IPS-15b (cell line): ENCODE measurements at regions not wholly inside any gene's neighbourhood (a gene's known extent, or its start where the extent isn't known, plus 50 kb on each side); places are given as distances from the start of the nearest gene placed in this dataset.
"Not testable (repeated sequence)": the region's sequence is repeated elsewhere in the genome, so short reads cannot be mapped to it uniquely, and the experiment has no call there.

Experiments
- H3K27me3 ChIP-seq: one replicate; pipeline ENCODE4 v1.6.1; 2013; ENCODE audit warnings: low read length; ENCODE audit not compliant: control insufficient read depth, insufficient read depth
- H3K36me3 ChIP-seq: one replicate; pipeline ENCODE4 v1.6.1; 2013; ENCODE audit warnings: low read length; ENCODE audit not compliant: control insufficient read depth, insufficient read depth
- H3K4me1 ChIP-seq: one replicate; pipeline ENCODE4 v1.6.1; 2013; ENCODE audit warnings: mild to moderate bottlenecking, low read length; ENCODE audit not compliant: control insufficient read depth, insufficient read depth
- H3K4me3 ChIP-seq: one replicate; pipeline ENCODE4 v1.5.1; 2013; ENCODE audit warnings: low read depth, low read length
- H3K9ac ChIP-seq: one replicate; pipeline ENCODE4 v1.6.1; 2013; ENCODE audit warnings: low read depth, mild to moderate bottlenecking, low read length
- H3K9me3 ChIP-seq: one replicate; pipeline ENCODE4 v1.6.1; 2013; ENCODE audit warnings: mild to moderate bottlenecking, low read length; ENCODE audit not compliant: control insufficient read depth, insufficient read depth

GRCh38 chr13:56457535-56458190 is 683.1 kb upstream of the PRR20A start:
- no peaks in the 10 kb centered on the region for H3K27me3 ChIP-seq
- no peak overlapping the region for H3K9ac ChIP-seq
- H3K4me3 ChIP-seq = no peak overlapping the region
- no peaks in the 10 kb centered on the region for H3K36me3 ChIP-seq
- no peaks in the 10 kb centered on the region for H3K9me3 ChIP-seq
- no peaks in the 10 kb centered on the region for H3K4me1 ChIP-seq

- Histone ChIP-seq H3K9me3 (no peaks in the 10 kb centered on the region), H3K4me3 (no peak overlapping the region), H3K9ac (no peak overlapping the region), H3K36me3 (no peaks in the 10 kb centered on the region), H3K4me1 (no peaks in the 10 kb centered on the region), H3K27me3 (no peaks in the 10 kb centered on the region)
These were observed 681.4 kb upstream of the PRR20A start for GRCh38 chr13:56459286-56459685.

- no peaks in the 10 kb centered on the region for H3K9me3 ChIP-seq
- no peaks in the 10 kb centered on the region for H3K4me1 ChIP-seq
- no peak overlapping the region for H3K9ac ChIP-seq
- H3K4me3 ChIP-seq = no peak overlapping the region
- H3K36me3 ChIP-seq = no peaks in the 10 kb centered on the region
- no peaks in the 10 kb centered on the region for H3K27me3 ChIP-seq
These were observed 639.0 kb upstream of the PRR20A start for GRCh38 chr13:56501750-56502149.

- H3K27me3 ChIP-seq = no peaks in the 10 kb centered on the region
- no peaks in the 10 kb centered on the region for H3K4me1 ChIP-seq
- H3K9me3 ChIP-seq = no peaks in the 10 kb centered on the region
- no peak overlapping the region for H3K9ac ChIP-seq
- H3K36me3 ChIP-seq = no peaks in the 10 kb centered on the region
- no peak overlapping the region for H3K4me3 ChIP-seq
These were observed 629.9 kb upstream of the PRR20A start for GRCh38 chr13:56510836-56511235.

GRCh38 chr13:56512336-56512735 is 628.4 kb upstream of the PRR20A start:
- H3K9ac ChIP-seq, H3K27me3 ChIP-seq, H3K4me3 ChIP-seq, H3K4me1 ChIP-seq, H3K9me3 ChIP-seq, H3K36me3 ChIP-seq: not testable (repeated sequence)

- no peak overlapping the region for H3K4me3 ChIP-seq
- no peak overlapping the region for H3K9ac ChIP-seq
- H3K27me3 ChIP-seq = no peaks in the 10 kb centered on the region
- no peaks in the 10 kb centered on the region for H3K9me3 ChIP-seq
- no peaks in the 10 kb centered on the region for H3K4me1 ChIP-seq
- no peaks in the 10 kb centered on the region for H3K36me3 ChIP-seq
These were observed 625.3 kb upstream of the PRR20A start for GRCh38 chr13:56515441-56515840.

- H3K27me3 ChIP-seq = no peaks in the 10 kb centered on the region
- no peak overlapping the region for H3K9ac ChIP-seq
- no peaks in the 10 kb centered on the region for H3K9me3 ChIP-seq
- no peaks in the 10 kb centered on the region for H3K36me3 ChIP-seq
- no peaks in the 10 kb centered on the region for H3K4me1 ChIP-seq
- no peak overlapping the region for H3K4me3 ChIP-seq
These were observed 612.5 kb upstream of the PRR20A start for GRCh38 chr13:56528040-56528790.

GRCh38 chr13:56530096-56530495 is 610.6 kb upstream of the PRR20A start:
- H3K36me3 ChIP-seq = no peaks in the 10 kb centered on the region
- no peaks in the 10 kb centered on the region for H3K4me1 ChIP-seq
- H3K9me3 ChIP-seq = no peaks in the 10 kb centered on the region
- H3K9ac ChIP-seq = no peak overlapping the region
- H3K27me3 ChIP-seq = no peaks in the 10 kb centered on the region
- no peak overlapping the region for H3K4me3 ChIP-seq

- H3K27me3 ChIP-seq, H3K9me3 ChIP-seq, H3K4me1 ChIP-seq, H3K9ac ChIP-seq, H3K36me3 ChIP-seq, H3K4me3 ChIP-seq: not testable (repeated sequence)
These were observed 592.8 kb upstream of the PRR20A start for GRCh38 chr13:56547921-56548320.

GRCh38 chr13:56558698-56559320 is 581.9 kb upstream of the PRR20A start:
- Histone ChIP-seq H3K9ac (no peak overlapping the region), H3K4me3 (no peak overlapping the region), H3K4me1 (no peaks in the 10 kb centered on the region), H3K27me3 (no peaks in the 10 kb centered on the region), H3K36me3 (no peaks in the 10 kb centered on the region), H3K9me3 (no peaks in the 10 kb centered on the region)

GRCh38 chr13:56561327-56561726 is 579.4 kb upstream of the PRR20A start:
- no peaks in the 10 kb centered on the region for H3K27me3 ChIP-seq
- no peaks in the 10 kb centered on the region for H3K9me3 ChIP-seq
- no peaks in the 10 kb centered on the region for H3K36me3 ChIP-seq
- H3K9ac ChIP-seq = no peak overlapping the region
- H3K4me3 ChIP-seq = no peak overlapping the region
- no peaks in the 10 kb centered on the region for H3K4me1 ChIP-seq

GRCh38 chr13:56563663-56564062 is 577.1 kb upstream of the PRR20A start:
- H3K9me3 ChIP-seq = no peaks in the 10 kb centered on the region
- H3K4me3 ChIP-seq = no peak overlapping the region
- H3K4me1 ChIP-seq = no peaks in the 10 kb centered on the region
- H3K27me3 ChIP-seq = no peaks in the 10 kb centered on the region
- no peaks in the 10 kb centered on the region for H3K36me3 ChIP-seq
- no peak overlapping the region for H3K9ac ChIP-seq
